Trophoblast cell (in vitro differentiated cells and primary cell): ENCODE measurements at regions not wholly inside any gene's neighbourhood (a gene's known extent, or its start where the extent isn't known, plus 50 kb on each side); places are given as distances from the start of the nearest gene placed in this dataset.

Experiments used
- DNase-seq, 2 donors: peaks; one replicate each; pipeline ENCODE4 v3.0.0-alpha.2; 2016
- H2AFZ ChIP-seq: 2 replicates; pipeline ENCODE4 v1.6.1; 2013; ENCODE audit warnings: low read length, moderate library complexity, mild to moderate bottlenecking; ENCODE audit not compliant: insufficient read depth, poor library complexity
- H2AK5ac ChIP-seq: 2 replicates; pipeline ENCODE4 v1.6.1; 2013; ENCODE audit warnings: mild to moderate bottlenecking, low read length
- H2BK120ac ChIP-seq: 2 replicates; pipeline ENCODE4 v1.6.1; 2013; ENCODE audit warnings: low read length, mild to moderate bottlenecking, moderate library complexity; ENCODE audit not compliant: insufficient read depth, poor library complexity
- H2BK12ac ChIP-seq: 2 replicates; pipeline ENCODE4 v1.6.1; 2013; ENCODE audit warnings: mild to moderate bottlenecking, low read length, moderate library complexity
- H2BK5ac ChIP-seq: 2 replicates; pipeline ENCODE4 v1.6.1; 2013; ENCODE audit warnings: low read length, low read depth, moderate library complexity, mild to moderate bottlenecking; ENCODE audit not compliant: poor library complexity
- H3K14ac ChIP-seq: 2 replicates; pipeline ENCODE4 v1.6.1; 2013; ENCODE audit warnings: mild to moderate bottlenecking, low read length
- H3K18ac ChIP-seq: 2 replicates; pipeline ENCODE4 v1.6.1; 2013; ENCODE audit warnings: mild to moderate bottlenecking, low read length
- H3K23ac ChIP-seq: 2 replicates; pipeline ENCODE4 v1.6.1; 2013; ENCODE audit warnings: low read length
- H3K27ac ChIP-seq: 2 replicates; pipeline ENCODE4 v1.5.1; 2013; ENCODE audit warnings: low read depth, mild to moderate bottlenecking, inconsistent platforms, low read length, moderate library complexity
- H3K27me3 ChIP-seq: 2 replicates; pipeline ENCODE4 v1.6.1; 2013; ENCODE audit warnings: inconsistent platforms, mild to moderate bottlenecking, low read length, moderate library complexity; ENCODE audit not compliant: insufficient read depth
- H3K36me3 ChIP-seq, 2 experiments: 1 replicate in 1 of 2; 2 replicates in 1 of 2; pipeline ENCODE4 v1.6.1; 2013; ENCODE audit warnings: low read length in 2 of 2, mild to moderate bottlenecking in 2 of 2, moderate library complexity in 1 of 2; ENCODE audit not compliant: insufficient read depth in 2 of 2, control insufficient read depth in 1 of 2
- H3K4ac ChIP-seq: 2 replicates; pipeline ENCODE4 v1.6.1; 2013; ENCODE audit warnings: low read depth, mild to moderate bottlenecking, low read length, moderate library complexity
- H3K4me1 ChIP-seq, 2 experiments: 1 replicate in 1 of 2; 2 replicates in 1 of 2; pipeline ENCODE4 v1.6.1; 2013; ENCODE audit warnings: low read length in 2 of 2, mild to moderate bottlenecking in 2 of 2, moderate library complexity in 1 of 2; ENCODE audit not compliant: insufficient read depth in 2 of 2, control insufficient read depth in 1 of 2
- H3K4me2 ChIP-seq: 2 replicates; pipeline ENCODE4 v1.6.1; 2013; ENCODE audit warnings: inconsistent platforms, mild to moderate bottlenecking, low read length, moderate library complexity
- H3K4me3 ChIP-seq: 2 replicates; pipeline ENCODE4 v1.5.1; 2013; ENCODE audit warnings: mild to moderate bottlenecking, low read depth, low read length, inconsistent platforms
- H3K79me1 ChIP-seq: one replicate; pipeline ENCODE4 v1.6.1; 2013; ENCODE audit warnings: low read length
- H3K79me2 ChIP-seq: 2 replicates; pipeline ENCODE4 v1.6.1; 2013; ENCODE audit warnings: low read length, mild to moderate bottlenecking; ENCODE audit not compliant: control insufficient read depth, insufficient read depth, poor library complexity
- H3K9ac ChIP-seq: 2 replicates; pipeline ENCODE4 v1.6.1; 2013; ENCODE audit warnings: mild to moderate bottlenecking, low read length
- H3K9me3 ChIP-seq: 2 replicates; pipeline ENCODE4 v1.6.1; 2013; ENCODE audit warnings: low read depth, mild to moderate bottlenecking, control low read depth, inconsistent platforms, low read length; ENCODE audit not compliant: insufficient read depth
- H4K12ac ChIP-seq: 2 replicates; pipeline ENCODE4 v1.6.1; 2013; ENCODE audit warnings: low read depth, mild to moderate bottlenecking, low read length, moderate library complexity
- H4K8ac ChIP-seq: 2 replicates; pipeline ENCODE4 v1.6.1; 2013; ENCODE audit warnings: low read depth, mild to moderate bottlenecking, low read length, moderate library complexity
- H4K91ac ChIP-seq: one replicate; pipeline ENCODE4 v1.6.1; 2013; ENCODE audit warnings: low read depth, mild to moderate bottlenecking, low read length, moderate library complexity
- WGBS: extraction: QIAGEN DNeasy Blood & Tissue Kit; methylation state at CpG from one replicate; pipeline ENCODE4 v1.1.7; 2013; ENCODE audit warnings: missing lambda C conversion rate; ENCODE audit not compliant: insufficient read length, insufficient coverage; ENCODE audit errors: extremely low coverage; 5-methylcytosine and 5-hydroxymethylcytosine counted together

DNA sequence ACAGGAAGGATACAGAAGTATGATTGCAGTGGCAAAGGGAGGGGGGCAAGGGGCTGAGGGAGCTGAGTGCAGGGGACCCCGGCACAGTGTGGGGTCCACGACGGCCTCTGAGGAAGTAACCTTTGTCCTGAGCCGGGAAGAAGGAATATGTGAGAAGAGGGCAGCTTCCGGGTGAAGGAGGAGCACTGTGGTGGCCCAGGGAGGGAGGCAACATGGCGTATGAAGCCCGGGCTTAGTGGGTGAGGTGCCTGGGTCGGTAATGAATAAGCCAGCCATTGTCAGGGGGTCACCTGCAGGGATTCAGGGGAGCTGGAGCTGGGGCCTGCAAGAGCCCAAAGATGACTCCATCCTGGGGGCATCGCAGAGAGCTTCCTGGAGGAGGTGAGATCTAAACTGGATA lies 200.4 kb downstream of the FOXD2 start:
- Histone ChIP-seq H3K4me2 (no peak overlapping the region), H3K4ac (no peak overlapping the region), H2BK12ac (no peak overlapping the region), H3K18ac (no peak overlapping the region), H3K23ac (no peak overlapping the region), H3K79me1 (no peaks in the 10 kb centered on the region), H3K27me3 (no peaks in the 10 kb centered on the region), H4K12ac (no peak overlapping the region), H3K36me3 (no peaks in the 10 kb centered on the region), H3K9ac (no peak overlapping the region), H3K9me3 (no peaks in the 10 kb centered on the region), H4K91ac (no peak overlapping the region), H3K4me1 (no peaks in the 10 kb centered on the region), H2BK5ac (no peak overlapping the region), H3K4me3 (no peak overlapping the region), H3K27ac (no peak overlapping the region), H3K14ac (no peak overlapping the region), H2AK5ac (no peak overlapping the region), H3K79me2 (no peaks in the 10 kb centered on the region), H2BK120ac (no peak overlapping the region), H2AFZ (no peak overlapping the region), H4K8ac (no peak overlapping the region)
- WGBS, result no CpG with 5 or more reads among the region's 9 CpGs
- DNase-seq, result no peak

- Histone ChIP-seq H3K4me1 (no peaks in the 10 kb centered on the region), H3K36me3 (no peaks in the 10 kb centered on the region), H3K9ac (no peak overlapping the region), H3K23ac (no peak overlapping the region), H3K4ac (no peak overlapping the region), H3K9me3 (no peaks in the 10 kb centered on the region), H3K4me2 (no peak overlapping the region), H3K27me3 (no peaks in the 10 kb centered on the region), H3K18ac (no peak overlapping the region), H2BK5ac (no peak overlapping the region), H2BK120ac (no peak overlapping the region), H3K4me3 (no peak overlapping the region), H4K8ac (no peak overlapping the region), H2AK5ac (no peak overlapping the region), H4K91ac (no peak overlapping the region), H3K27ac (no peak overlapping the region), H4K12ac (no peak overlapping the region), H3K79me2 (no peaks in the 10 kb centered on the region), H3K79me1 (no peaks in the 10 kb centered on the region), H3K14ac (no peak overlapping the region), H2BK12ac (no peak overlapping the region), H2AFZ (no peak overlapping the region)
- DNase-seq, result no peak
- no CpG with 5 or more reads among the region's 5 CpGs for WGBS
Observed at GRCh38 chr1:47638713-47639112, 200.9 kb downstream of the FOXD2 start.

DNA sequence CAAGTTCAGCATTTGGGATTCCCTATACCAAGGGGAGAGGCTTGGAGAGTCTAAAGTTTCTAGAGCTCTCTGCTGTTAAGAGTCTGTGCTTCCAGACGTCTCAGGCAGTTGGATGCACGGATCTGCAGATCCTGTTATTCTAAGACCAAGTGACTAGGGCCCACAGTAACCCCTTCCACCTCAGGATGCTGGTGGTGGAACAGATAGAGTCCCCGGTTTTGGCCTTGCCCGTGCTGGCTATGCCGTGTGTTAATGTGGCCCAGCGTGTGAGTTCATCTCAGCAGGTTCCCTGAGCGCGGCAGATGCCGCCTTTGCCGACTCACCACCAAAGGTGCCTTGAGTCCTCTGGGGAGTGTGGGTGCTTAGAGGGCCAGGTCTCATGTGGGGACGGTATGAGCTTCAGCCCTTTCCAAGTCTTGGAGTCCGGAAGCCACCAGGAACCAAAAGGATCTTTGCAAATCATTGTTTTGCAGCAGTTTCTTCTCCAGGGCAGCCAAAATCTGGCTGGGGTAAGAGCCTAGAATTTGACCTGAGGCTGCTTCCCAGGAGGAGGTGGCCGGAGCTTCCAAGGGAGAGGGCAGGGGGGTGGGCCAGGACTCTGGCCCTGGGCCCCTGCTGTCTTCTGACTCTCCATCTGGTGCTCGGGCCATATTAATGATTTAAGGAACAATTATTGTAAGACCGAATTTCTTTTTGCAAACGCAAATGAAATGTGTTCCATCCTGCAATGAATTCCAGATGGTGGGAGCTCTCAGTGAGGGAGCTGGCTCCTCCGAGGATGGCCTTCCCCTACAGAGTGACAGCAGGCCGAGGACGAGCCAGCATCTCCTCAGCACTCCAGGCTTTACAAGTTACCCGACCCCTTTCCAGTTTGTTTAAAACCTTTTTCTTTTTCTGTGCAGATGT lies 205.7 kb downstream of the FOXD2 start:
- Histone ChIP-seq H3K27ac (no peak overlapping the region), H3K4me1 (no peaks in the 10 kb centered on the region), H2BK120ac (no peak overlapping the region), H4K91ac (no peak overlapping the region), H3K27me3 (no peaks in the 10 kb centered on the region), H2AFZ (no peak overlapping the region), H3K9me3 (no peaks in the 10 kb centered on the region), H3K23ac (no peak overlapping the region), H3K14ac (no peak overlapping the region), H3K4me3 (no peak overlapping the region), H3K4me2 (no peak overlapping the region), H4K8ac (no peak overlapping the region), H2AK5ac (no peak overlapping the region), H2BK12ac (no peak overlapping the region), H3K36me3 (no peaks in the 10 kb centered on the region), H3K18ac (no peak overlapping the region), H3K9ac (no peak overlapping the region), H4K12ac (no peak overlapping the region), H3K79me1 (no peaks in the 10 kb centered on the region), H3K4ac (no peak overlapping the region), H2BK5ac (no peak overlapping the region), H3K79me2 (no peaks in the 10 kb centered on the region)
- WGBS, result no CpG with 5 or more reads among the region's 20 CpGs
- DNase-seq, result no peak

GRCh38 chr1:47644212-47644573 lies 206.3 kb downstream of the FOXD2 start:
- DNase-seq, result no peak
- Histone ChIP-seq H3K23ac (no peak overlapping the region), H4K8ac (no peak overlapping the region), H2BK120ac (no peak overlapping the region), H3K36me3 (no peaks in the 10 kb centered on the region), H3K14ac (no peak overlapping the region), H2BK5ac (no peak overlapping the region), H3K27ac (no peak overlapping the region), H3K4me3 (no peak overlapping the region), H3K79me1 (no peaks in the 10 kb centered on the region), H3K4me2 (no peak overlapping the region), H4K12ac (no peak overlapping the region), H3K9me3 (no peaks in the 10 kb centered on the region), H2BK12ac (no peak overlapping the region), H2AK5ac (no peak overlapping the region), H3K79me2 (no peaks in the 10 kb centered on the region), H4K91ac (no peak overlapping the region), H2AFZ (no peak overlapping the region), H3K27me3 (no peaks in the 10 kb centered on the region), H3K18ac (no peak overlapping the region), H3K4ac (no peak overlapping the region), H3K4me1 (no peaks in the 10 kb centered on the region), H3K9ac (no peak overlapping the region)
- WGBS, result no CpG with 5 or more reads among the region's 5 CpGs
